Choroid plexus epithelial cell (primary cell): ENCODE measurements at regions not wholly inside any gene's neighbourhood (a gene's known extent, or its start where the extent isn't known, plus 50 kb on each side); places are given as distances from the start of the nearest gene placed in this dataset.

ENCODE experiments used
- DNase-seq: peaks from one replicate; pipeline ENCODE4 v3.0.0-alpha.2; 2010; ENCODE audit warnings: low read depth
- H3K4me3 ChIP-seq: 2 replicates; pipeline ENCODE4 v1.5.1; 2011; ENCODE audit warnings: low read depth, mild to moderate bottlenecking, control low read depth, low read length, moderate library complexity
- CTCF ChIP-seq: conservative IDR thresholded peaks from 2 replicates; pipeline ENCODE4 v1.5.1; 2011; ENCODE audit warnings: low read depth, mild to moderate bottlenecking, control low read depth, inconsistent platforms, low read length, moderate library complexity

GRCh38 chr2:191580581-191580980, 97.4 kb upstream of the NABP1 start:
- DNase-seq = no peak
- H3K4me3 ChIP-seq = no peak overlapping the region
- TF ChIP-seq CTCF = no peak

DNA sequence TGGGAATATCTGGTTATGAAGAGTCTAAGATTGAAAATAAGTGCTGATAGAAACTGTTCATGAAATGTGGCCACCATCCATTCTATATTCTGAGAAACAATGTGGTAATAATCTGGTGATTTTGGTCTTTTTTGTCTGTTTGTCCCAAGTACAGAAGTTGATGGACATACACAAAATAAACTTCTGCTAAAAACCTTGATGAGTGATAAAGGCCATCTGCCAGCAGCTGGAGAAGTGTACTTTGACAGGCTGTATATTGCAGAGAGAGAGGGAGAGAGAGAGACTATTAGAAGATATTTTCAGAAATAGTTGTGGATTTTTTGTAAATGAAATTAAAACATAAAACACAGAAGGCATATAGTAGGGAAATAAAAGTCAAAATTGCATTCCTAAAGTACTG, 96.9 kb upstream of the NABP1 start:
- DNase-seq = no peak
- H3K4me3 ChIP-seq = no peak overlapping the region
- no peak for TF ChIP-seq CTCF

GRCh38 chr2:191582355-191582754, 95.6 kb upstream of the NABP1 start:
- peak; percentile 85 for DNase-seq
- H3K4me3 ChIP-seq = no peak overlapping the region
- TF ChIP-seq CTCF = no peak

DNA sequence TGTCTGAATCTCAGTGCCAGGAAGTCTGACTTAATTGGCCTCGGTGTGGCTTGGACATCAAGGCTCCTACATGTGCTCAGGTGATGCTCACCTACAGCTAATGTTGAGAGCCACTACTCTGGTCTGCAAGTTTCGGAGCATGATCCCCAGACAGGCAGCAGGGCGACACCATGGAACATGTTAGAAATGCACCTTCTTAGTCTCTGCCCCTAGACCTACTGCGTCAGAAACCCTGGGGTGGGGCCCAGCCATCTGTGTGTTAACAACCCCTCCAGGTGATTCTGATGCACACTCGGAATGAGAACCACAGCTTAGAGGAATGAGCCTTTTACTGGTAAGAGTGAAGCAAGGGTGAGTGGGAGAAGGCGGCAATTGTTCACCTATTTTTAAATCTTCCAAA, 86.9 kb upstream of the NABP1 start:
- no peak for TF ChIP-seq CTCF
- no peak for DNase-seq
- no peak overlapping the region for H3K4me3 ChIP-seq

DNA sequence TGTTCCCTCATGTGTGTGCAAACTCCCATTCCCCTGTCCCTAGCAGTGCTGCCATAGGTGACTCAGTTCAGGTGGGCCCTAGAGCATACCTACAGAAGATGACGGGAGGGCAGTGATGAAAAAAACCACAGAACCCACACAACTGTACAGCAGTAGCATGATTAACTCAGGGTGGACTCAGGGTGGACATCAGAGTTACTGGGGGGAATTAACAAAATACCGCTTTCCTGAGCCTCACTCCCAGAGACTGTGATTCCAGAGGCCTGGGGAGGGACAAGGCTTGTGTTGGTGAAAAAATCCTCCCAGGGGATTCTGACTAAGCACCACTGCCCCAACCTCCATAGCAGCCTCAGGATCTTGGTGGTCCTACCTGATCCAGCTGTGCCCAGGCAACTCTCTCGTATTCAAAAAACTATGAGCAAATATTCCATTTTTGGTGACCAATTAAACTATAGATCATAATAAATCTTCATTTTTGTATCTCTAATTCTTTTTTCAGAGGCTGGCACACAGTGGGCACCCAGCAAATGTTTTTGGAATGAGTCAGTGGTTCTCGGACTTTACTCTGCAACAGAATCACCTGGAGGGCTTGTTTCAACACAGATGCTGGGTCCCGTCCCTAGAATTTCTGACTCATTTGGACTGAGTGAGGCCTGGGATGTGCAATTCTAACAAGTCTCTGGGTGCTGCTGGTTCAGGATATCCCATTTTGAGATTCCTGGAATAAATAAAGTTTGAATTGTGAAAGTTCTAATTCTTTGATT, 84.1 kb upstream of the NABP1 start:
- no peak for TF ChIP-seq CTCF
- no peak overlapping the region for H3K4me3 ChIP-seq
- DNase-seq = peak; percentile 39

- H3K4me3 ChIP-seq = no peak overlapping the region
- no peak for DNase-seq
- TF ChIP-seq CTCF = no peak
Observed at GRCh38 chr2:191597186-191597751, 80.7 kb upstream of the NABP1 start.

DNA sequence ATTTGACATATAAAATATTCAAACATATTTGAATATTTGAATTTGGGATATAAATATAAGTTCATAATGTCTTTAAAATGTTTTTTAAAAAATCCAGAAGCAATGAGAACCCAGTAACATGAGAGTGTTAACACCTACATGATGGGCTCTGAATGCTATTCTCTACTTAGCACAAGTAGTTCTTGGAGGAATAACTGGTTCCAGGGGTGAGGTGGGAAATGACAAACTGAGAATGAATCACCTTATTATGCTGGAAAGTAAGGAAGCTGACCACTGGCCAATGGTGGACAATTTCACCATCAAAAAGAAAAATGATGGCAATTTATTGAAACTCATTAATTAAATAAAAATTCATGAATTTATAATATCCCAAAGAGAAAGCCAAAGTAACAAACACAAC, 79.6 kb upstream of the NABP1 start:
- DNase-seq = no peak
- TF ChIP-seq CTCF = no peak
- H3K4me3 ChIP-seq = no peak overlapping the region
